K562 (cell line): ENCODE measurements at regions not wholly inside any gene's neighbourhood (a gene's known extent, or its start where the extent isn't known, plus 50 kb on each side); places are given as distances from the start of the nearest gene placed in this dataset.

ENCODE experiments used
- ATAC-seq: fragments of 200-7000 bp; cut with Tn5 transposase; 3 replicates; pipeline ENCODE4 v1.9.1; 2020; ENCODE audit warnings: moderate library complexity
- BruUV-seq: library from RNA; stranded (reverse); fragments of 400-500 nt; replicated peaks from 2 replicates; lab custom pipeline; 2021; lab: Mats Ljungman, UMichigan
- CTCF ChIA-PET: fragments of 300-600 bp; formaldehyde crosslinking; extraction: SDS; loops from one replicate; lab custom pipeline; 2021; ENCODE audit warnings: low intra/inter-chr PET ratio; lab: Yijun Ruan, JAX
- POLR2A ChIA-PET: fragments of 300-600, 350-650 bp; sonication (Branson Sonifier 250); formaldehyde crosslinking; extraction: SDS; loops from one replicate; lab custom pipeline; 2021; ENCODE audit warnings: antibody characterized with exemption, inconsistent platforms; lab: Yijun Ruan, JAX
- DNase-seq, 4 experiments: peaks; one replicate each; pipeline versions ENCODE4 v3.0.0 to v3.0.0-alpha.2; 2011 to 2018; ENCODE audit warnings: low spot score in 3 of 4, mixed read lengths in 3 of 4; ENCODE audit errors: extremely low read depth in 1 of 4
- FAIRE-seq: peaks from 2 replicates; lab custom pipeline; 2011; peaks lifted over from hg19 to GRCh38; lab: Jason Lieb, UNC
- H2AFZ ChIP-seq: 2 replicates; pipeline ENCODE4 v1.6.0; 2011; ENCODE audit warnings: low read depth, low read length, control low read depth, inconsistent platforms
- H3K27ac ChIP-seq: fragments of 200-600 bp; 3 replicates; pipeline ENCODE4 v1.8.0; 2011; ENCODE audit warnings: low read depth, mild to moderate bottlenecking, control low read depth, inconsistent platforms, low read length, moderate library complexity, mixed read lengths; ENCODE audit errors: extremely low read depth
- H3K27me3 ChIP-seq, 2 experiments: fragments of 300-600 bp in 1 of 2; 2 replicates in 1 of 2; 3 replicates in 1 of 2; pipeline versions ENCODE4 v1.6.0 to v1.8.0; 2011; ENCODE audit warnings: inconsistent platforms in 2 of 2, low read length in 2 of 2, mild to moderate bottlenecking in 1 of 2, mixed read lengths in 1 of 2, moderate library complexity in 1 of 2; ENCODE audit not compliant: control insufficient read depth in 2 of 2, insufficient read depth in 2 of 2
- H3K36me3 ChIP-seq: fragments of 300-600 bp; 3 replicates; pipeline ENCODE4 v1.8.0; 2011; ENCODE audit warnings: mild to moderate bottlenecking, low read length, inconsistent platforms; ENCODE audit not compliant: control insufficient read depth, insufficient read depth
- H3K4me1 ChIP-seq, 2 experiments: fragments of 200-600 bp in 1 of 2; replicated peaks in 1 of 2; 2 replicates in 1 of 2; 3 replicates in 1 of 2; pipeline versions ENCODE4 v1.5.1 to v1.8.0; 2011; ENCODE audit warnings: inconsistent platforms in 2 of 2, low read length in 2 of 2, mild to moderate bottlenecking in 1 of 2, mixed read lengths in 1 of 2, moderate library complexity in 1 of 2; ENCODE audit not compliant: control insufficient read depth in 2 of 2, insufficient read depth in 2 of 2
- H3K4me2 ChIP-seq: 2 replicates; pipeline ENCODE4 v1.6.1; 2011; ENCODE audit warnings: low read length, control low read depth, inconsistent platforms, mixed read lengths; ENCODE audit not compliant: insufficient read depth
- H3K4me3 ChIP-seq: fragments of 200-600 bp; sonication (generic), shearing (Covaris generic); 2 replicates; pipeline ENCODE4 v1.5.1; 2016; ENCODE audit warnings: control low read depth, inconsistent platforms
- H3K79me2 ChIP-seq: fragments of 200-600 bp; 3 replicates; pipeline ENCODE4 v1.8.0; 2011; ENCODE audit warnings: low read length, inconsistent platforms; ENCODE audit not compliant: control insufficient read depth, insufficient read depth
- H3K9ac ChIP-seq, 2 experiments: 2 replicates each; pipeline versions ENCODE4 v1.6.0 to v1.6.1; 2011; ENCODE audit warnings: low read depth in 2 of 2, low read length in 2 of 2, control low read depth in 1 of 2, inconsistent platforms in 1 of 2, mild to moderate bottlenecking in 1 of 2, mixed read lengths in 1 of 2; ENCODE audit not compliant: insufficient read depth in 1 of 2
- H3K9me1 ChIP-seq: one replicate; pipeline ENCODE4 v1.6.0; 2011; ENCODE audit warnings: inconsistent platforms, mild to moderate bottlenecking, low read length, moderate library complexity; ENCODE audit not compliant: control insufficient read depth, insufficient read depth
- H3K9me3 ChIP-seq: replicated peaks from 2 replicates; pipeline ENCODE4 v1.5.1; 2011; ENCODE audit warnings: low read depth, low read length, inconsistent platforms; ENCODE audit not compliant: control insufficient read depth, insufficient read depth
- H4K20me1 ChIP-seq: replicated peaks from 2 replicates; pipeline ENCODE4 v1.6.1; 2011; ENCODE audit warnings: low read length, inconsistent platforms, mixed read lengths; ENCODE audit not compliant: control insufficient read depth, insufficient read depth
- CTBP1 ChIP-seq: fragments of 450-650 bp; IDR thresholded peaks from 2 replicates; pipeline ENCODE4 v1.6.1; 2016; ENCODE audit warnings: borderline replicate concordance
- GTF2A2 ChIP-seq: IDR thresholded peaks from 2 replicates; pipeline ENCODE4 v1.6.1; 2016; ENCODE audit warnings: mild to moderate bottlenecking, missing genetic modification characterization, missing compliant biosample characterization
- HNRNPLL ChIP-seq: fragments of 200-400 bp; formaldehyde crosslinking; IDR thresholded peaks from 2 replicates; pipeline ENCODE4 v1.6.1; 2017; ENCODE audit warnings: low read length, low read depth, mild to moderate bottlenecking; ENCODE audit not compliant: poor library complexity, severe bottlenecking
- MTA1 ChIP-seq: fragments of 450-650 bp; IDR thresholded peaks from 2 replicates; pipeline ENCODE4 v1.6.1; 2017; ENCODE audit warnings: borderline replicate concordance
- POLR2AphosphoS2 ChIP-seq: IDR thresholded peaks from 2 replicates; pipeline ENCODE4 v1.6.1; 2012; ENCODE audit warnings: low read length, improper control_type of control experiment
- PRPF4 ChIP-seq: fragments of 200-400 bp; formaldehyde crosslinking; IDR thresholded peaks from one replicate; pipeline ENCODE4 v1.6.1; 2017; ENCODE audit warnings: low read length, low read depth, mild to moderate bottlenecking; ENCODE audit not compliant: insufficient read depth, poor library complexity, severe bottlenecking
- SAFB2 ChIP-seq: fragments of 200-400 bp; formaldehyde crosslinking; IDR thresholded peaks from 2 replicates; pipeline ENCODE4 v1.6.1; 2018; ENCODE audit warnings: borderline replicate concordance, low read length, low read depth, moderate library complexity; ENCODE audit not compliant: severe bottlenecking
- SUPT5H ChIP-seq: fragments of 450-650 bp; IDR thresholded peaks from 2 replicates; pipeline ENCODE4 v1.6.1; 2016
- TAL1 ChIP-seq: fragments of 450-650 bp; IDR thresholded peaks from 2 replicates; pipeline ENCODE4 v1.6.1; 2016; ENCODE audit warnings: mild to moderate bottlenecking
- ZFPM2 ChIP-seq: fragments of 250-450 bp; sonication (Bioruptor Pico); IDR thresholded peaks from 2 replicates; pipeline ENCODE4 v1.5.1; 2022; ENCODE audit warnings: mild to moderate bottlenecking
- ZNF12 ChIP-seq: sonication (generic); formaldehyde crosslinking; IDR thresholded peaks from 2 replicates; pipeline ENCODE4 v1.4.0; 2020; ENCODE audit warnings: mild to moderate bottlenecking, missing genetic modification reagents
- ZNF282 ChIP-seq: sonication (generic); formaldehyde crosslinking; IDR thresholded peaks from 2 replicates; pipeline ENCODE4 v1.8.1; 2023; ENCODE audit warnings: missing genetic modification reagents
- ZNF518B ChIP-seq: fragments of 250-450 bp; sonication (Bioruptor Pico); IDR thresholded peaks from 2 replicates; pipeline ENCODE4 v1.5.0; 2021; ENCODE audit warnings: mild to moderate bottlenecking, moderate library complexity
- WGBS: fragments of 100-300 bp; shearing (Covaris generic); methylation state at CpG from one replicate; pipeline ENCODE4 v1.1.6; 2016; ENCODE audit warnings: low coverage, mixed read lengths; ENCODE audit not compliant: insufficient coverage; ENCODE audit errors: missing lambda C conversion rate; 5-methylcytosine and 5-hydroxymethylcytosine counted together
- in situ Hi-C: fragments of 300-500 bp; cut with MboI; formaldehyde crosslinking; loops from 4 replicates; pipeline ENCODE4 v1.15.0; 2018; ENCODE audit warnings: inconsistent platforms, mixed read lengths
- intact Hi-C: fragments of 100-400 bp; cut with micrococcal nuclease; formaldehyde crosslinking; loops from 2 replicates; pipeline ENCODE4 v1.14.2; 2022
- TF ChIP-seq, protein P1 (sequence below): fragments of 450-650 bp; IDR thresholded peaks from one replicate; pipeline ENCODE4 v1.6.1; 2018; ENCODE audit warnings: mild to moderate bottlenecking, moderate library complexity; ENCODE audit not compliant: partially characterized antibody
- TF ChIP-seq, protein P2 (sequence below): fragments of 450-650 bp; conservative IDR thresholded peaks from 2 replicates; pipeline ENCODE4 v1.6.1; 2016; ENCODE audit warnings: missing genetic modification characterization, low read depth, mild to moderate bottlenecking, control low read depth, missing compliant biosample characterization

- TF ChIP-seq ZNF518B, result no peak
- no peak for TF ChIP-seq HNRNPLL
- TF ChIP-seq PRPF4, result no peak
- TF ChIP-seq MTA1, result no peak
- TF ChIP-seq SAFB2, result no peak
- no peak for TF ChIP-seq CTBP1
Measured at GRCh38 chr9:108180541-108180940, 675.2 kb downstream of the ACTL7B start (continued).

DNA sequence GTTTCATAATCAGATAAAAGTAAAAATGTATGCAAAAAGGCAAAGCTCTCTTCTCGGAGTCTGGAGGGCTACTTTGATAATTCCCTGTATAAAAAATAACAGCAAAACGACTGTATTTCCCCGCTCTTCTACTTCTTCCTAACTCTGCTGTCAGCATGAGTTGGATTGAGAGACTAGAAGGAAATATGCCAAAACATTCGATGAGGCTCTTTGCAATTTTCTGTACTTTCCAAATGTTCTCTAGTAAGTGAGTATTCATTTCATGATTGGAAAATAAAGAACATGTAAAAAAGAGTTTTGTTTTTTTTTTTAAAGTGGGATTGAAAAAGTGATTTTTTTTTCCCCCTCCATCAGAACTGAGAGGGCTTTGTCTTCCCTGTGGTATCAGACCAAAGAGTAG is 677.5 kb downstream of the ACTL7B start:
- ChIA-PET POLR2A (interaction anchor here (0.5 to 1.0 kb wide), 2 partner anchors 11 to 15 kb away, joined by 3 read pairs; no protein-coding TSS in a partner anchor), CTCF (no interaction called here)
- intact Hi-C loops (no loop called here), in situ Hi-C loops (no loop called here)
- no peaks in the 10 kb centered on the region for H3K9me3 ChIP-seq
- H3K79me2 ChIP-seq, result no peaks in the 10 kb centered on the region
- H3K36me3 ChIP-seq, result no peaks in the 10 kb centered on the region
- no peak for DNase-seq
- WGBS, result 6% methylated on average over 4 of the region's 4 CpGs
- no peaks in the 10 kb centered on the region for H3K4me1 ChIP-seq
- H3K27ac ChIP-seq, result no peak overlapping the region
- no peak overlapping the region for H3K4me3 ChIP-seq
- no peak overlapping the region for H2AFZ ChIP-seq
- no peak overlapping the region for H3K4me2 ChIP-seq
- no peak for ATAC-seq
- no peaks in the 10 kb centered on the region for H4K20me1 ChIP-seq
- no peak overlapping the region for H3K9ac ChIP-seq
- H3K27me3 ChIP-seq, result peaks cover 6 to 13% of the 10 kb centered on the region in 2 experiments; a peak in 4 of 5 replicates
- H3K9me1 ChIP-seq, result no peaks in the 10 kb centered on the region
- FAIRE-seq, result no peak
- no TSS peak for BruUV-seq
- no peak for TF ChIP-seq POLR2AphosphoS2
- no peak for TF ChIP-seq ZNF12 (CRISPR knock-in tag)
- TF ChIP-seq, protein P1, sequence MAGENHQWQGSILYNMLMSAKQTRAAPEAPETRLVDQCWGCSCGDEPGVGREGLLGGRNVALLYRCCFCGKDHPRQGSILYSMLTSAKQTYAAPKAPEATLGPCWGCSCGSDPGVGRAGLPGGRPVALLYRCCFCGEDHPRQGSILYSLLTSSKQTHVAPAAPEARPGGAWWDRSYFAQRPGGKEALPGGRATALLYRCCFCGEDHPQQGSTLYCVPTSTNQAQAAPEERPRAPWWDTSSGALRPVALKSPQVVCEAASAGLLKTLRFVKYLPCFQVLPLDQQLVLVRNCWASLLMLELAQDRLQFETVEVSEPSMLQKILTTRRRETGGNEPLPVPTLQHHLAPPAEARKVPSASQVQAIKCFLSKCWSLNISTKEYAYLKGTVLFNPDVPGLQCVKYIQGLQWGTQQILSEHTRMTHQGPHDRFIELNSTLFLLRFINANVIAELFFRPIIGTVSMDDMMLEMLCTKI, result no peak
- TF ChIP-seq ZNF282 (CRISPR knock-in tag), result no peak
- TF ChIP-seq SUPT5H, result no peak
- no peak for TF ChIP-seq GTF2A2
- TF ChIP-seq TAL1, result no peak
- no peak for TF ChIP-seq ZFPM2 (CRISPR knock-in tag)
- TF ChIP-seq, protein P2, sequence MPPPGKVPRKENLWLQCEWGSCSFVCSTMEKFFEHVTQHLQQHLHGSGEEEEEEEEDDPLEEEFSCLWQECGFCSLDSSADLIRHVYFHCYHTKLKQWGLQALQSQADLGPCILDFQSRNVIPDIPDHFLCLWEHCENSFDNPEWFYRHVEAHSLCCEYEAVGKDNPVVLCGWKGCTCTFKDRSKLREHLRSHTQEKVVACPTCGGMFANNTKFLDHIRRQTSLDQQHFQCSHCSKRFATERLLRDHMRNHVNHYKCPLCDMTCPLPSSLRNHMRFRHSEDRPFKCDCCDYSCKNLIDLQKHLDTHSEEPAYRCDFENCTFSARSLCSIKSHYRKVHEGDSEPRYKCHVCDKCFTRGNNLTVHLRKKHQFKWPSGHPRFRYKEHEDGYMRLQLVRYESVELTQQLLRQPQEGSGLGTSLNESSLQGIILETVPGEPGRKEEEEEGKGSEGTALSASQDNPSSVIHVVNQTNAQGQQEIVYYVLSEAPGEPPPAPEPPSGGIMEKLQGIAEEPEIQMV, result no peak
